ENCODE measurements at regions not wholly inside any gene's neighbourhood (a gene's known extent, or its start where the extent isn't known, plus 50 kb on each side); places are given as distances from the start of the nearest gene placed in this dataset.

DNA sequence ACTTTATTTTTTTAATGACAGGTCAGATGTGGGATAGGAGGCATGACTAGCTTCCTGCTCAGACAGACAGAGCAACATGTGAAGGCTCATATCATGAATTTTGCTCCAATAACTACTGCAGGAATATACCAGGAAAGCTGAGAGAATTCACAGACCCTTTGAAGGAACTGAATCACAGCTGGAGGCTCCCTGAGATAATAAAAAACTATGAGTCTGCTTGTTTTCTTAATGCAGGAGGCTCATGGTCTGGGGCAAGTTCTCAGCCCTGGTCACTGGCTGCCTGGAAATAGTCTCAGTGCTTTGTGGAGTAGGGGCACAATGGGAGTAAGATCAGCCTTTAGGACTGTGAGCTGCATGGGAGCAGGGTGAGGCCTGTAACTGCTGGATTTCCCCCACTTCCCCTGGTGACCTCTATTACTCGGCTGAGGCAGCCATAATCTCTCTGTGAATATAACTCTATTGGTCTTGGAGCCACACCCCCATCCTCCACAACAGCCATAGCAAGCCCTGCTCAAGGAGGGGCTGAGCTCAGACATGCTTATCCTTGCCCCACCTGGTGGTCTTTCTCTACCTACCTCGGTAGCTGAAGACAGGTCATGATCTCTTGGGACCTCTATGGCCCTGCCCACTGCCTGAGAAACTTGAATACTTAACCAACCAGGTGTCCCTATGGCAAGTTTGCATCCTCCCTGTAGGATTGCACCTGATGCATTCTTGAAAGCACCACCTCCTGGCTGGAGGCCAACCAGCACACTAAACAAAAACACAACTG is 281.6 kb upstream of the TMCO5A start:
- no peak for DNase-seq (ENCODE audit: low spot score)
- no peak overlapping the region for H3K27ac ChIP-seq
- TF ChIP-seq CTCF (IDR thresholded peaks at IDR 0.05) = no peak
- no peak overlapping the region for H3K4me3 ChIP-seq

GRCh38 chr15:37678124-37678523 is 256.3 kb upstream of the TMCO5A start:
- TF ChIP-seq CTCF (IDR thresholded peaks at IDR 0.05) = no peak
- DNase-seq (ENCODE audit: low spot score) = no peak
- H3K4me3 ChIP-seq = no peak overlapping the region

GRCh38 chr15:37679627-37680026 is 254.8 kb upstream of the TMCO5A start:
- H3K4me3 ChIP-seq = peak overlapping the region; percentile 6
- DNase-seq (ENCODE audit: low spot score) = no peak
- no peak for TF ChIP-seq CTCF (IDR thresholded peaks at IDR 0.05)
- H3K27ac ChIP-seq = peak overlapping the region; percentile 10 to 69

More at GRCh38 chr15:37678124-37678523, 256.3 kb upstream of the TMCO5A start:
- no peak overlapping the region for H3K27ac ChIP-seq

DNA sequence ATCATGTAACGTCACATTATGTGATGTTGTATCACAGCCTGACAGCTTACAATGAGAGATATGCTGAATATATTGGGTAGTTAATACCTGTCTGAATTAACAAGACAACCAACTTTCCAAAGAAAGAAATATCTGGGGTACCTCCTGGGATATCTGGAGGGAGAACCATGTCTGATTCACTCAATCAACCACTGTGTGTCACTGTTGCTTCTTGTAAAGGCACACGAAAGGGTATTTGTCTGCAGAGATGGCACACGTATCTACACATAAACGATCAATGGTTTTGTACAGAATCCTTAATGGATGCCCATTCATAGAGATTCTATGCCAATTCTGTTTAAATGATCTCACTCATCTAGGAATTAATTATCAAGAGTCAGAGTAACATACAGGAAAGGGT is 252.1 kb upstream of the TMCO5A start:
- no peak for DNase-seq (ENCODE audit: low spot score)
- no peak overlapping the region for H3K27ac ChIP-seq
- H3K4me3 ChIP-seq = no peak overlapping the region
- TF ChIP-seq CTCF (IDR thresholded peaks at IDR 0.05) = no peak

- Histone ChIP-seq H3K4me3 (no peak overlapping the region), H3K27ac (no peak overlapping the region)
- TF ChIP-seq CTCF (IDR thresholded peaks at IDR 0.05) = no peak
- no peak for DNase-seq (ENCODE audit: low spot score)
Observed at GRCh38 chr15:37691911-37692310, 242.5 kb upstream of the TMCO5A start.

DNA sequence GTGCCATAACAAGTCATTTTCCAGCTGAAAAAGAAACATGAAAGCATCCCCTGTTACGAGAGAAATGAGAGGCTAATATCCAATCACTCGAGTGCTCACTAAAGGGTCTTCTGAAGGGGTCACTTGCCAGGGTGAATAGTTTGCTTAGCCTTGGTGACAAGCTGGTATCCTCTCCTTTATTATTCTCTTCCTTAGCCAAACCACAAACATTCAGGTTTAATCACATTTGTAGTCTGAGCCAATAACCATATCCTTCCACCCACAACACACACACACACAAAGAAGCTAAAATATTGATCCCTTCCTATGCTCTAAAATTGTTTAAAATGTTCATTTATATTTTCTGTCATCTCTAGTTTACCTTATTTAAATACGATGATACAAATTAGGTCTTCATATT is 240.5 kb upstream of the TMCO5A start:
- DNase-seq (ENCODE audit: low spot score) = no peak
- Histone ChIP-seq H3K4me3 (no peak overlapping the region), H3K27ac (no peak overlapping the region)
- no peak for TF ChIP-seq CTCF (IDR thresholded peaks at IDR 0.05)

- TF ChIP-seq CTCF (IDR thresholded peaks at IDR 0.05) = no peak
- peak overlapping the region; percentile 8 for H3K4me3 ChIP-seq
- H3K27ac ChIP-seq = no peak overlapping the region
- DNase-seq (ENCODE audit: low spot score) = no peak
Observed at GRCh38 chr15:37695719-37696118, 238.7 kb upstream of the TMCO5A start.

All from coronary artery (tissue), 2 donors.